GM23248 (cell line): ENCODE measurements at regions not wholly inside any gene's neighbourhood (a gene's known extent, or its start where the extent isn't known, plus 50 kb on each side); places are given as distances from the start of the nearest gene placed in this dataset.

Experiments
- EZH2 ChIP-seq: fragments of 200-600 bp; sonication (generic); IDR thresholded peaks from 2 replicates; pipeline ENCODE4 v1.6.1; 2018; ENCODE audit warnings: antibody characterized with exemption, mild to moderate bottlenecking; ENCODE audit not compliant: insufficient read depth, poor library complexity, severe bottlenecking
- EZH2phosphoT487 ChIP-seq: fragments of 200-600 bp; sonication (generic); IDR thresholded peaks from 2 replicates; pipeline ENCODE4 v1.6.1; 2018; ENCODE audit warnings: antibody characterized with exemption, moderate library complexity, mild to moderate bottlenecking, low read depth; ENCODE audit not compliant: insufficient read depth

DNA sequence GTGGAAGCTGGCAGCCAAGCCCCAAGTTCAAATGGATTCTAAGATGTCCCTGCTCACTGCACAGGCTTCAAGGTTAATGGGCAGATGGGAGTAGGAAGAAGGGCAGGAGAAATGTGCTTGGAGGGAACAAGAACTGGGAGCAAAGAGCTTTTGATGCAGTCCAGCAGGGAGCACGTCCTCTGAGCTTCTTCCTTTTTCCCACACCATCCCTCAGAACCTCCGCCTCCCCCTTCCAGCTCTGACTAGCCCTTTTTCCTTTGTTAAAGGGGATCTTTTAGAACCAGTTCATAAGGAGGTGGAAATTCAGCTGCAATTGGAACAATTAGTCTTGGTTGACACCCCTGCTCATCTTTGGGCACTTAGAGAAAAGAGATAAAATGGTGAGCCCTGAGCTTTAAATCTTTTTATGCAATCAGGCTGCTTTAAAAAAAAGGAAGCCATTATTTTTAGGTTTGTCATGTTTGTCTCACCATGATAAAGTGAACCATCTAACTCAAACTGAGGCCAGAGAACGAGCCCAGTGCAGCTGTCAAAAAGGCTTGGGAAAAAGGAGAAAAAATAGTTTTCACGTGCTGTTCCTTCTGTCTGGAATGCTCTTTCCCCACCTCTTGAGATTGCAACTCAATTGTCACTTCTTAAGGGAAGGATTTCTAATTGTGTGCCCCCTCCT is 135.8 kb upstream of the IL1RAPL2 start:
- TF ChIP-seq EZH2 (no peak), EZH2phosphoT487 (no peak)
